A549 (cell line): ENCODE measurements at regions not wholly inside any gene's neighbourhood (a gene's known extent, or its start where the extent isn't known, plus 50 kb on each side); places are given as distances from the start of the nearest gene placed in this dataset.

Experiments used
- CEBPB ChIP-seq, 2 experiments: fragments of >200 bp in 1 of 2; sonication (Bioruptor Twin) in 1 of 2; formaldehyde crosslinking in 1 of 2; IDR thresholded peaks; 2 replicates each; pipeline ENCODE4 v1.6.1; 2012 to 2016
- CTCF ChIP-seq: fragments of >200 bp; sonication (Bioruptor Twin); formaldehyde crosslinking; IDR thresholded peaks from 3 replicates; pipeline ENCODE4 v1.5.1; 2016
- KDM1A ChIP-seq: fragments of 200-600 bp; sonication (generic); IDR thresholded peaks from 2 replicates; pipeline ENCODE4 v1.6.1; 2016; ENCODE audit warnings: low read depth, mild to moderate bottlenecking
- MYC ChIP-seq: IDR thresholded peaks from 2 replicates; pipeline ENCODE4 v1.6.1; 2012; ENCODE audit warnings: mild to moderate bottlenecking, inconsistent platforms, low read length, improper control_type of control experiment, borderline replicate concordance
- RNF2 ChIP-seq: fragments of 200-600 bp; sonication (generic); IDR thresholded peaks from 2 replicates; pipeline ENCODE4 v1.6.1; 2016; ENCODE audit warnings: low read depth, mild to moderate bottlenecking, antibody characterized with exemption, moderate library complexity, borderline replicate concordance
- ZFP36 ChIP-seq: fragments of 450-650 bp; IDR thresholded peaks from 2 replicates; pipeline ENCODE4 v1.6.1; 2014; ENCODE audit warnings: borderline replicate concordance; ENCODE audit not compliant: partially characterized antibody

GRCh38 chr2:236747426-236747825, 177.8 kb downstream of the ACKR3 start:
- no peak for TF ChIP-seq ZFP36
- no peak for TF ChIP-seq MYC
- no peak for TF ChIP-seq CTCF
- TF ChIP-seq CEBPB (IDR thresholded peaks at IDR 0.05) = no peak
- no peak for TF ChIP-seq KDM1A
- TF ChIP-seq RNF2 = no peak
